HG03571 (cell line): ENCODE measurements at regions not wholly inside any gene's neighbourhood (a gene's known extent, or its start where the extent isn't known, plus 50 kb on each side); places are given as distances from the start of the nearest gene placed in this dataset.

Experiments used
- ATAC-seq: cut with Tn5 transposase; IDR thresholded peaks from one replicate; pipeline ENCODE4 v1.9.1; 2021; ENCODE audit not compliant: unreplicated experiment

DNA sequence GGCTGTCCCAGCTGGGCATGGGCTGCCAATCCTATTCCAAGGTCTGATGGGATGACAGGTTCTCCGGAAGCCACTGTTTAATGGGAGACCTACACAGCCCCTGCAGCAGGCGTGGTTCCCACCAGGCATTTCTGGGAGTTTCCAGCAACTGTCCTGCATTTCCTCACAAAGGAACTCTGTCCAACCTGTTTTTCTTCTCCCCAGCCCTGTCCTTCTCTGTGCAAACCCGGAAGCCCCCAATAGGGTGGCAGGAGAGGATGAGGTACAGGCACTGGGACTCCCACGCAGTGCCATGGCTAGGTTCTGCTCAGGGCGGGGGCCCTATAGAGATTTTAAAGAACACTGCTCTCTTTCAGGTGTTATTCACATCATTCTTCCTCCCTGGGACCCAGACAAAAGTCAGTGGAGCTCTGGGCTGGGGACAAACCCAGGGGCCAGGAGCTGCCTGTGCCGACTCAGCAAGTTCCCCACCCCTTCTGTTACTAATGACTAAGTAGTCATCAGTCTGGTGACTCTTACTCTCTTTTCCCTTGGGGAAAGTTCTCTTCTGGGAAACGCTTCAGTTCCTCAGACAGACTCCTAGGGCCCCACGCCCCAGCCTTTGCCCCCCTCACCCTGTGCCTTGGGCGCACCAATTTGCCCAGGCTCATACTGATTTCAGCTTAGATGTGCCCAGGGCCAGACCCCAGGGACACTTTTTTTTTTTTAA, 97.7 kb downstream of the CD47 start:
- no peak for ATAC-seq

DNA sequence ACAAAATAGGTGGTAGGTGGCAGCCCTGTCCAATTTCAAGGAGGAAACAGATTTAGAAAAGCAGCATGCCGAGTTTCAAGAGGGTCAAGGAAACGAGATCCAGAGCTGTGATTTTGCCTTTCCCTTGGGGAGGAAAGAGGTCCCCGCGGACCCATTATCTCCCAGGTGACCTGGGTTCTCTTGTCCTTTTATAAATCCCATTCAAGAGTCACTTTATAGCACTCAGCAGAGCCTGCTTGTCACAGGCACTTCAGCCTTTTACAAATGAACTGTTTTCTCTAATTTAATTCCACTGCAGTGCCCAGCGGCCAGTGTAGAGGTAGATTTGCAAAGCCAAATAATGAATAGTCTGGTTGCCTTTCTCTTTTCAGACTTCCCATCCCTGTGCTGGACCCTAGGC, 99.9 kb downstream of the CD47 start:
- no peak for ATAC-seq

DNA sequence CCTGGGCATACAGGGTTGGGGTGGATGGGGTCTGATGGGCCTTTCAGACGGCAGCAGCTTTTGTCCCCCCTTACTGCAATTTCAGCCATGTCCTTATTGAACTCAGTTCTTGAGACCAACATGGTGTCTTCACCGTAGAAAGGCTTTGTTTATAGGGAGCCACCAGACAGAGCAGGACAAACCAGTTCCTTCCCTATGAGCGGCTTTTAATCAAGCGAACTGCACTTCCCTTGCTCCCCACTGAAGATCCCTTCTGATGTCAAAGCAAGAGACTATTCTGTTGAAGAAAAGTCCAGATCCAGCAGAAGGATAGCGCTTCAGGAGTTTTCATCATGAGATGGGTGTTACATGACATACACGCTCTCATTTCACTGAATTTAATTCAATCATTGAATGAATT, 100.4 kb downstream of the CD47 start:
- no peak for ATAC-seq

DNA sequence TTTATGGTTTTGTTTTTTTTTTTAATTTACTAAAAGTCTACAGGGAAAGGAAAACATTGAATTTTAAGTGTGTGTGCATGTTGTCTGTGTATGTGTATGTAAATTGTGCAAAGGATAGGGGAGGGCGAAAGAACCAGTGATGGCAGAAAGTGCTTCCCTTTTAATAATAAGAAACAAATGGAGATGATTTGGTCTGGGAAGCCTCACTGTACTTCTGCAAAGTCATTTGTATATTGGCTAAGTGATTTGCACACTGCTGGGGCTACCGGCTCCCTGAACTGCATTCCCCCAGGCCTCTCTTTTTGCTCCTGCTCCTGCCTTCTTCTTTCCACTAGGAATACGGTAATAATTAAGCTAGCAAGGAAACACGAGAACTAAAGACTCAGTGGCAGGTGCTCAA, 101.2 kb downstream of the CD47 start:
- ATAC-seq: no peak

DNA sequence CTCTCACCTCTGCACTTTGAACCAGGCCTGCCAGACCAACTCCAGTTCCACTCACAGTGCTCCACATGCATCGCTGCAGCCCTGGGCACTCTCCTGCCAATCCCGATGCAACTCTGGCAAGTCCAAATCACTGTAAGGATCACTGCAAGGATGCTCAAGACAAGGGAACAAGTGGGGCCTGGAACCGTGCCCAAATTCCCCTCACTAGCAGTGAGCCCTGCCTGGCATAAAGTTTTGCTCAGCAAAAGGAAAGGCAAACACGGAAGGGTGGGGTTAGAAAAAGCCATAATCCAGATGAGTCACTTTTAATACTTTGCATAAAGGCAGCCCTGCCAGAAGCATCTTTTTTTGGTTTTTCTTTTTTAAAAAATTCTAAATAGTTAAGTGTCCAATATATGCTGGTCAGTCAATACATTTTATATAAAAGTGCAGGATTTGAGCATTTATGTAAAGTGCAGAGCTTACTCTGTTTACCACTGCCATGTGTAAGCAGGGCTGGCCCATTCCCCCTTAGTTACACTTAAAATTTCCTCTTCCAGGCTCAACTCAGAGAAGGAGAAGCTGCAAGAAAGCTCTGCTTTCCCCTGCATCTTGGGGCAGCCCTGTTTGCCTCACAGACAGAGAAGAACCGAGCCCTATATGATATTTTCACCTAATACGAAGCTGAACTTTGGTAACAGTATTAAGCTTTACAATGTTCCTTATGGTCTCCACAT, 102.2 kb downstream of the CD47 start:
- no peak for ATAC-seq

DNA sequence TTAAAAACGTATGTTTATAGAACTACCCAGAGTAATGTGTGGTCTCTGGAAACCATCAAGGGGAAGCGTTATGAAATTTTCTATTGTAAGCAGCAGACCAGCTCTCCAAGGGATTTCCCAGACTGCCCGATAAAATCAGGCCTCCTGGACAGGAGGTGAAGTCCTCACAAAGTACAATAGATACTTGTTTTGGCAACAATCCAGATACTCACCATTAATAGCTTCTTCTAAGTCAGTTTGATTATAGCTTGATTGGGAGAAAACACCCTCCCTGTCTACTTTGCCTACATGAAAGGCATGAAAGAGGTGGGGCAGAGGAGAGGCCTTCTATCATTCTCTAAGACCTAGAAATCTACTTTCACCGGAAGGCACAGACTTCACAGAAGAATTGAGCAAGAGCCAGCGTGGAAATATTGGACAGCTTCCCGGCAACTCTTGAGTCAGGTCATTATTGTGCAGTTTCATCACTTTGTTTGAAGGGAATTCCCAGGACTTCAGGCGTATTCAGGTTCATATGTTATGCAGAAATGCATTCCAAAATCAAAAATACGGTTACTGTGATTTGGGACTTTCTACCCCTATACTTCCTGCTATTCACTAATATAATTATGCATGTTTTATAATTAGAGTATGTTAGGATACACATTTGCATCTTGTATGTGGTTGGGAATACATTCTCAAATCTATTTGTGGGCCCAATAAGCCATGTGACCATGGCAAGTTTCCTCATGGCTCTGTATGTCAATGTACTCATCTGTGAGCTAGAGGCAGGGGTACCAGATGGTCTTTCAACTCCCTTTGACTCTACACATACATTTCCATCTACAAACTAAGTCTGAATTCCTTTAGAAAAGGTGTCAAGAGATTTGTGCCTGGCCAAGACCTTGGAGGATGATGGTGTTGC, 103.5 kb downstream of the CD47 start:
- no peak for ATAC-seq

DNA sequence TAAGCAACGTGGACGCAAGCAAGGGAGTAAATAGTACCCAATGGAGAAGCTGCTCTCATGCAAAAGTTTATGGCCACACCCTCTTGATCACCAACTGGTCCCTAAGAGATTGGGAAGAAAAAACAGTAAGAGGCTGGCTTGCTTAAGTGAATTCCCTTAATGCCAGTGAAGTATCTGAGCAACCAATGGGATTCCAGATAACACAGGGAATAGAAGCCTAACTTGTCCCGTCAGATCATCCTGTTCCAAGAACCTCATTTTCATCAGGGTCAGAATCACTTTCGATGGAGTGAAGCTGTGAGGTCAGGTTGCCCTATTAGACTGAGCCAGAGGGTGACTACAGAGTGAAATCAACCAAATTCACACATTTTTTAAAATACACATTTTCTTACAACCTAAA, 104.3 kb downstream of the CD47 start:
- no peak for ATAC-seq

DNA sequence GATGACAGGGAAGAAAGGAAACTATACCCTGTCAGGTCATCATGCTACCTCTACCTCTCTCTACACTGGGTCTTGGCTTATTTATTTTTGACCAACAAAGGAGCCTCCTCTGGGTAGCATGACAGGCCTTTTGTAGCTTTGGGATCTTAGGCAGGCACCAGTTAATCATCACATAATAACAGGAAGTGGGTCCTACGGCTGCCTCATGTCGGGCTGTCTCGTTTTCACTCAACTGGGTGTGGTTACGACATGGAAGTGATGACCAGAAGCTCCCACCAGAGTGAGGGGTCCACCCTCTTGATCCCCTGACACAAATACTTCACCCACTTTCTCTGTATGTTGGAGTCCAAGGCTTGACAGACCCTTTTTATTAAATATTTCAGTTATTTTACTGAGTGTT, 105.3 kb downstream of the CD47 start:
- ATAC-seq: peak; percentile 99

DNA sequence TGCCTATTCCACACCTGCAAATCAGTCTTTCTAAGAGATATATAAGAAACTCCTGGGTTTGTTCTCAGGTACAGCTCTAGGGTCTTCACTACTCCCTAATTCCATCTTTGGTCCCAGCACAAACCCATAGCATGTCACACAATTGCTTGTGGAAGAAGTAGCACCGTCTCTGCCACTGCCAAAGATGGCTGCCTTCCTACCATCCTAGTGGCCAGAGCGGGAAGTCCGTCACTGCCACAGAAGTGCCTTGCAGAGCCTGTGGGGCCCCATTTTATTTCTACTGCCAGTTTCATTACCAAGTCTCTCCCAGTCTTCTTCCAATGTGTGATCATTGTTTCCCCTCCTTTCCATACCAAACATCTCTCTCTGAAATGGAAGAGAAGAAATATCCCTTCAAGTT, 107.6 kb downstream of the CD47 start:
- no peak for ATAC-seq

DNA sequence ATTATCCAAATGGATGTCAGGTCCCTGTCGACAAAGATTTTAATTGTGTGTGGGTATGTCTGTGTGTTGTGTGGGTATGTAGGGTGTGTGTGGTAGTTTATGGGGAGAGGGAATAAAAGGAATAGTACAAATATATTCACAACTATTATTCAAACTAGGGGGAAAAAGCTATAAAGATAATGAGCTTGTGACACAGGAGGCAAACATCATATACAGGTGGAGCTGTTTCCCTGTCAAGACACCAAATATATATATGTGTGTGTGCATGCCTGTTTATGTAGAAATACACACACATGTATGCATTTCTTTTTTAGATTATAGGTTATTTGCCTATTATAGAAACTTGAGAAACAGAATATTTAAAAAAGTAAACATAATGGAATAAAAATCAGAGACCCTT, 108.7 kb downstream of the CD47 start:
- no peak for ATAC-seq

DNA sequence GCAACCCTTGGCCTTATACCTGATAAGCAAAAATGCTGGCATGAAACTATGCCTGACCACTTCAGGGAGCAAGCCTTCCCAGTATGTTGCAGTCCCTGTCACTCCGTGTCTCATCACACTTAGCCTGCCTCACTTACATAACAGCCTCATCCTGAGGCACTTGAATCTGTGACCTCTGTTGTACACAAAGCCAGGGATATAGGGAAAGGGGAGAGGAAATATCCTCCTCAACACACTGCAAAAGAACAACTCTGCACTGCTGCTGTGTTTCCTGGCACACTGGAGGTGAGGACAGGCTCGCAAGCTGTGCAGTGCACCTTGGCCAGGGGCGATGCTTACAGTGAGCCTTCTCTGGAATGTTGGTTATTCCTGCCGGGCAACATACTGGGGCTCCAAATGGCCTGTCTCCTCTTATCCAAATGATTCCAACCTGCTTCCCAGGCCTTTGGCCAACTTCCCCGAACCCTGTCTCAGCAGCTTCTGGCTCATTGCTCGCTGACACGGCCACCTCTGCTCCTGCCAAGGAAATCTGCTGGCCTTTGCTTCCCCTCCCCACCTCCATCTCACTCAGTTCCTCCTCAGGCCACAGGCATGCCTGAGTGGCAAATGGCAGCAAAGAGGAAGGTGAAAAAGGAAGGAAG, 109.2 kb downstream of the CD47 start:
- no peak for ATAC-seq

DNA sequence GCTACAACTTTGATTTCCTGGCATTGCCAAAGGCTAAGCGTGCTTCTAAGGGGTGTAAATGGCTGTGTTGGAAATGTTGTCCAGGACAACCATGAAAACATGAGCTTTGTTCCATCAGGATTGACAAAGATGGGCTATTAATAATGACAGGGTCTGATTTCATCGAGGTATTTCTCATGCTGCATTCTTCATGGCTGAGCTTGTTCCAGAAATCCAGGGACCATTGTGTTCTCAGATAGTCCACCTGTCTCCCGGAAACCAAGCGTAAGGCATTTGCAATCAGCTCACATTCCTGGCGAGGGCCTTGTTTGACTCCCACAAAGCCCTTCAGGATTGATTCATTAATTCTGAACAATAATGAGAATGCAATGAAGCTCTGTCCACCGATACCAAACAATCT, 111.3 kb downstream of the CD47 start:
- no peak for ATAC-seq

DNA sequence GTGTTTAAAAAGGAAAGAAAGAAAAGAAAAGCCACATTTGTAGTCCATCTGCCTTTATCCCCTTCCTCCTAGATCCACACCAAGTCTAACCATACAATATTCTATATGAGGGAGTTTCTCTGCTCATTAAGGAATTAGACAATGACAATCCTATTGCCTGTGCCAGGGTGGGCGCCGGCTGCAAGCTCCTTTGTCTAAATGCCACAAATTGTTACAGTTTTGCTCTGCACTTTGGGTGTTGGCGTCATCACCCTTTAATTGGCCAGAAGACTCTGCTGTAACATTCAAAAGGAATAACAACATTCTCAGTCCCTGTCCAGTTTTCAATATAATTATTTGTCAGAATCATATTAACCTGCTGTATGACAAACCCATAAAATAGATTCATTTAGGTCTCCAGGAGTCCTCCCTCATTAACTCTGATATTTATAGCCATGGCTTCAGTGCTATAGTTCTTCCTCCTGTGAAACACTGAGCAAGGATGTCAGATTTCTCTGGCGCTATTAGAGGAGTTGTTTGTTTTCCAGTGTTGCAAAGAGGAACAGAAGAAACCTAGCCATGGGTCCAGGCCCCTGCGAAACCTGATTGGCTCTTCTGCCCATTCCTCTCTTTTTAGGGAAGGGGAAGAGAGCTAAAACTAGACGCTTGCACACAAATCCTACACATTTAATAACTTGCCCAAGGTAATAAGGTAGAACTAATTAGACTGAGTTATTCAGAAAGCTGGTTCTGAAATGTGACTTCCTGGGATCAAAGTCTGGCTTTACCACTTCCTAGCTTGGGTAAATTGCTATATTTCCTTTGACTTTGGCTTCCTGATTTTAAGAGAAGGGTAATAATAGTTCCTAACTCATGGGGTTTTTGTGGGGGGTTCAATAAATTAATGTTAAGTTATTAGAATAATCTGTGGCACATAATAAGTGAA, 112.4 kb downstream of the CD47 start:
- no peak for ATAC-seq

DNA sequence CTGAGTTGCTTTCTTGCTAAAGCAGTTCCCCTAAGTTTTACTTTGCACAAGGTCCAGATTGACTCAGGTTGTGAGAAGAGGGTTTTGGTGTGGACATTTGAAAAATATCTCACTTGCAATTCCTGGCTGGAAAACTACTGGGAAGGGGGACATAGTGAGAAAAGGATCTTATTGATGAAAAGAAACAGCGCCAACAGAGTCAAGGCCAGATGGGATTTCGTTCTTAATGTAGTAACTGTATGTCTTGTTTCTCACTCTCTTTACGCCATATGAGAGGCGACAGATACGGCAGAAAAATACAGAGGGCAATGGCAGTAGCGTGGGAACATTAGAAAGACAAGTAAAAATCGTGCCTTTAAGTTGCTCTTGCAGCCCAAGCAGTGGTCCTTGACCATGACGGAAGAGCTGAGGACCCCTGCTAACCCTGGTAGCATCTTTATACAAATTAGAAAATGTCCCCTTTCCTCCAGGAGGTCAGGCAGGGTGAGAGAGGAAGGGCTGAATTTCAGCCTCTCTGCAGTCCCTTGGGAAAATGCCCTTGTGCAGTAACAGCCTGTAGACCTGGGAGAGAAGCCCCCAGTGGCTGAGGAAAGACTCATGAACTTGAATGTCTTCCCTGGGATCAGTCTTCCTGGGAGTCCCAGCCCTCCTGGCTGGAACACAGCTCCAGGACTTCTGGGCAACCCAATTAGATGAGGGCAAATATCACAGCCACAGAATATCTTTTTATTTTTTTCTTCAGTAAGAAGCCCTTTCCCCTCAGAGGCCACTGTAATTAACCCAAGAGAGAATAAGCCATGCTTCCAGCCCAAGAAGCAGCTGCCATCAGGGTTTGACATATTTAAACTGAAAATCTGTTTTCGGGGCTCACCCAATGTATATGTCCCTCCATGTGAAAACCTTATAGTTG, 113.4 kb downstream of the CD47 start:
- ATAC-seq: no peak

DNA sequence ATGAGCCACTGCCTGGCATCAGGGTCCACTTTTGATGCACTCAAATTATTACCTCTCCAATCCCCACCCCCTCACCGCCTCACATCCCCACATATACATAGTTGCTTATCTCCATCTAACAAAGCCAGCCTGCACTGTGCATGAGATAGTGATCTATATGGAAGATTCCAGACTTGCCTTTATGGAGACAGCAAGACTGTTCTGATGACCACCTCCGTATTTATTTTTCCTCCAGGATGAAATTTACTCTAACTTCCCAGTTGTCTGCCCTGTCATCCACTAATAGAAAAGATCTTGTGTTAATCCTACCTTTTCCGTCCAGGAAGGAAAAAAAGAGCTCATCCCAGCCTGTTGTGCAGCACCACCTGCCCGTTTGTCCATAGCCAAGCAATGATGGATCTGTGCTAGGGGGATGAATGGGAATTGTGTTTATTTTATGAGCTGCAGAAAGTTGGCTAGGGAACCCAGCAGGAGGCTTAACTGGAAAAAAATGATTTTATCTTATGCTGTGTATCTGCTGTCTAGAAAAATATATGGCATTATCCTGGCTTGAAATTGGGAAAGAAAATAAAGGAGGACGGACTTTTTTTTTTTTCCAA, 114.5 kb downstream of the CD47 start:
- ATAC-seq: no peak

DNA sequence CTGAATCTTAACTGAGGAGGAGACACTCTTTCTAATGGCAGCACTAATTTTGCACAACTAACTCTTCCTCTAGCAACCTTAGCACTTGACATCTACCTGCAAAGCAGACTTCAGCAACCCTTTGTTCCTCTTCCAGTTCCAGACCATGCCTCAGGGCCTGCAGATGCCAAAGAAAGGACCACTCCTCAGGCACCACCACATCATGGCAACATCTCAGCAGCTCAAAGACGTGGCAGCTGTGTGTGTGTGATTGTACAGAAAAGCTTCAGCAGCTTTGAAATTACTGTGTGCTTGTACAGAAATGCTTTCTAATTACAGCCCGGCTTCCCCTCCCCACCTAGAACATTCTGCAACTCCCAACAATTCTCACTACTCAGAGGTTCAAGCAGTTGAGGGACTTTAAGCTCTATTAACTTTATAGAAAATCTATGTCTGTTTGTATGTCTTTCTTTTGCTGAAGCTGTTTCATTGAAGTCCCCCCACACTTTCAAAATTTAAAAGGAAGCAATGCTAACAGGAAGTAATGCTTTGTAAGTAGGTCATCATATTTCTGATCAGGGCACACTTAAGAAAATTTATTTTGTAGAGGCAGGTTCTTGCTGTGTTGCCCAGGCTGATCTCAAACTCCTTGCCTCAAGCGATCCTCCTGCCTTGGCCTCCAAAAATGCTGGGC, 115.2 kb downstream of the CD47 start:
- no peak for ATAC-seq

DNA sequence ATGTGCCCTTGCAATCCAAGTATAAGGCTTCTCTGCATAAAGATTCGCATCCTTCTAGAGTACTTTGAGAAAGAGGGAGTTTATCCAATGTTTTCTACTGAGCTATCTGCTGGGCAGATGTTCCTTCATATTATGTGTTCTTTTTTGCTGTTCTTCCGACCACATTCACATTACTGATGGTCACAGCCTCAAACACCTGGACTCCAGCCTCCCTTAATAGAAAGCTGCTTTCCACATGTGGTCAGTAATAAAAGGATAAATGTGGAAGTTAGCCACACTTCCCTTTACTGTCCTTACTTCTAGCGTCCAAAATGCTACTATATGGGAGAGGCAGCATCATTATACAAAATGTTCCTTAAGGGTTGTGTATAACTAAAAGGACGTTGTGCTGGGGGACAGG, 116.9 kb downstream of the CD47 start:
- ATAC-seq: no peak

DNA sequence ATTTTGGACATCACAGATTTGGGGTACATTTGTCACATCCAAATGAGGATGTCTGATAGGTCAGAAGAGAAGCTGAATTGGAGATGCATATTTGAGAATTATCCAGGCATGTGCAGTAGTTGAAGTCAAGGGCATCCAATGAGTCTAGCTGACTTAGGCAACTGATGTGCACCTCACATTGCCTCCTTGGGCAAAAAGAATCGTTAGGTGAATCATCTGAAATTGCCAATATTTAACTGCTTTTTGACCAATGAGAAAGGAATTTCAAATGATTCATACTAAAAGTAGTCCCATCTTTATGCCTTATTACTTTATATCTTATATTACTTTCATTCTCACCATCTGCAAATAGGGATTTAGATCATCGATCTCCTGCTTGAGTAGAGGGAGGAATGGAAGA, 117.7 kb downstream of the CD47 start:
- ATAC-seq: no peak
